Neural cell (in vitro differentiated cells): ENCODE measurements at regions not wholly inside any gene's neighbourhood (a gene's known extent, or its start where the extent isn't known, plus 50 kb on each side); places are given as distances from the start of the nearest gene placed in this dataset.

Source experiments
- H2AFZ ChIP-seq: fragments of 200-600, 300-800 bp; sonication (generic), shearing (Covaris generic); 2 replicates; pipeline ENCODE4 v1.6.0; 2014; ENCODE audit warnings: low read depth, mild to moderate bottlenecking, antibody characterized with exemption, low read length, moderate library complexity
- H3F3A ChIP-seq: fragments of 200-600 bp; shearing (Covaris generic); 2 replicates; pipeline ENCODE4 v1.6.1; 2016; ENCODE audit warnings: mild to moderate bottlenecking, moderate library complexity, mixed read lengths, antibody characterized with exemption, low read length; ENCODE audit not compliant: insufficient read depth, poor library complexity, severe bottlenecking
- H3K27ac ChIP-seq: fragments of 200-600, 300-800 bp; sonication (generic), shearing (Covaris generic); 2 replicates; pipeline ENCODE4 v1.5.1; 2014; ENCODE audit warnings: mild to moderate bottlenecking, low read length, moderate library complexity
- H3K27me3 ChIP-seq: fragments of 300-800, 200-600 bp; sonication (generic), shearing (Covaris generic); 2 replicates; pipeline ENCODE4 v1.6.0; 2014; ENCODE audit warnings: mild to moderate bottlenecking, low read depth, low read length, moderate library complexity; ENCODE audit not compliant: insufficient read depth
- H3K36me3 ChIP-seq: fragments of 300-800, 200-600 bp; sonication (generic), shearing (Covaris generic); 2 replicates; pipeline ENCODE4 v1.5.1; 2014; ENCODE audit warnings: mild to moderate bottlenecking, antibody characterized with exemption, low read length, moderate library complexity; ENCODE audit not compliant: insufficient read depth
- H3K4me2 ChIP-seq: fragments of 300-800, 200-600 bp; sonication (generic), shearing (Covaris generic); 2 replicates; pipeline ENCODE4 v1.6.0; 2014; ENCODE audit warnings: mild to moderate bottlenecking, low read length
- H3K4me3 ChIP-seq: fragments of 300-800, 200-600 bp; sonication (generic), shearing (Covaris generic); 2 replicates; pipeline ENCODE4 v1.5.1; 2014; ENCODE audit warnings: mild to moderate bottlenecking, low read length, moderate library complexity
- H3K79me2 ChIP-seq: fragments of 200-600 bp; shearing (Covaris generic); replicated peaks from 2 replicates; pipeline ENCODE4 v1.6.0; 2014; ENCODE audit warnings: mild to moderate bottlenecking, low read length, moderate library complexity; ENCODE audit not compliant: insufficient read depth
- H3K9ac ChIP-seq: fragments of 300-800, 200-600 bp; sonication (generic), shearing (Covaris generic); 2 replicates; pipeline ENCODE4 v1.6.1; 2016; ENCODE audit warnings: mild to moderate bottlenecking, low read length, mixed read lengths
- H3K9me2 ChIP-seq: fragments of 200-600 bp; shearing (Covaris generic); 2 replicates; pipeline ENCODE4 v1.6.1; 2016; ENCODE audit warnings: mild to moderate bottlenecking, low read length, mixed read lengths; ENCODE audit not compliant: insufficient read depth
- H3K9me3 ChIP-seq: fragments of 200-600, 300-800 bp; sonication (generic), shearing (Covaris generic); 2 replicates; pipeline ENCODE4 v1.6.1; 2016; ENCODE audit warnings: mild to moderate bottlenecking, mixed run types, low read length, moderate library complexity, mixed read lengths
- H4K20me1 ChIP-seq: fragments of 200-600 bp; shearing (Covaris generic); 2 replicates; pipeline ENCODE4 v1.6.1; 2016; ENCODE audit warnings: mild to moderate bottlenecking, mixed run types; ENCODE audit not compliant: insufficient read depth
- EP300 ChIP-seq: fragments of 450-650 bp; conservative IDR thresholded peaks from 2 replicates; pipeline ENCODE4 v1.6.1; 2014; ENCODE audit warnings: antibody characterized with exemption, mild to moderate bottlenecking, moderate library complexity; ENCODE audit not compliant: poor library complexity, severe bottlenecking
- EZH2 ChIP-seq: fragments of 200-600, 300-800 bp; shearing (Covaris generic), sonication (generic); IDR thresholded peaks from 2 replicates; pipeline ENCODE4 v1.6.1; 2014; ENCODE audit warnings: antibody characterized with exemption, low read length, borderline replicate concordance, mild to moderate bottlenecking; ENCODE audit not compliant: insufficient read depth, poor library complexity, severe bottlenecking
- MXI1 ChIP-seq: fragments of 450-650 bp; conservative IDR thresholded peaks from 2 replicates; pipeline ENCODE4 v1.6.1; 2014; ENCODE audit warnings: antibody characterized with exemption, mild to moderate bottlenecking; ENCODE audit not compliant: poor library complexity, severe bottlenecking
- POLR2AphosphoS5 ChIP-seq: IDR thresholded peaks from 2 replicates; pipeline ENCODE4 v1.6.1; 2012
- RAD21 ChIP-seq: fragments of 450-650 bp; conservative IDR thresholded peaks from 2 replicates; pipeline ENCODE4 v1.6.1; 2014; ENCODE audit warnings: antibody characterized with exemption, mild to moderate bottlenecking, moderate library complexity
- SMC3 ChIP-seq: fragments of 450-650 bp; conservative IDR thresholded peaks from 2 replicates; pipeline ENCODE4 v1.6.1; 2014; ENCODE audit warnings: antibody characterized with exemption, mild to moderate bottlenecking, moderate library complexity; ENCODE audit not compliant: poor library complexity
- TAF1 ChIP-seq: IDR thresholded peaks from 2 replicates; pipeline ENCODE4 v1.6.1; 2012; ENCODE audit warnings: low read depth
- TF ChIP-seq, protein P1 (sequence below): IDR thresholded peaks from 2 replicates; pipeline ENCODE4 v1.6.1; 2012; ENCODE audit warnings: borderline replicate concordance
- TF ChIP-seq, protein P2 (sequence below): fragments of 450-650 bp; IDR thresholded peaks from 2 replicates; pipeline ENCODE4 v1.5.1; 2014; ENCODE audit warnings: antibody characterized with exemption, mild to moderate bottlenecking, moderate library complexity; ENCODE audit not compliant: poor library complexity, severe bottlenecking

DNA sequence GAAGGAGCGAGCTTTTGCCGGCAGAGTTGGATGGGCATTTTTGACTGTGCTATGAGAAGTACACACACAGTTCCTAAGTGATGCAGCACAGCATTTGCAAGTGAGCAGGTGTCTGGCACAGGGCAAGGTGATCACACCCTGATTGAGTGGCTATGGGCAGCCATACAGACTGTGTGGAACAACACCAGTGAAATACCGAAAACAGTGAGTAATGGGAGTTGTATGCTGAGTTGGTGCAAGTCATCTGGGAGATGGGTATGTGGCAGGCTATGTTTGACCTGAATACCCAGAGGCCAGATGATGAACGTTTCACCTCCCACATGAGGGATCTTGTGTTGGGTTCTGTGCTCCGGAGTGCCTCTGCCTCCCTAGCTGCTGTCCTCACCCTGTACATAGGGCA lies 53.5 kb upstream of the TIPARP start:
- Histone ChIP-seq H3K9ac (no peak overlapping the region), H3K79me2 (no peaks in the 10 kb centered on the region), H3K36me3 (no peaks in the 10 kb centered on the region), H4K20me1 (no peaks in the 10 kb centered on the region), H3K27ac (no peak overlapping the region), H3F3A (no peaks in the 10 kb centered on the region), H3K27me3 (no peaks in the 10 kb centered on the region), H3K9me2 (no peaks in the 10 kb centered on the region), H3K4me2 (no peak overlapping the region), H2AFZ (no peak overlapping the region), H3K4me3 (no peak overlapping the region), H3K9me3 (no peaks in the 10 kb centered on the region)
- no peak for TF ChIP-seq RAD21

- no peak overlapping the region for H3K27ac ChIP-seq
Measured at GRCh38 chr3:156620260-156620659, 54.1 kb upstream of the TIPARP start.

GRCh38 chr3:156619376-156619775 lies 55.0 kb upstream of the TIPARP start:
- Histone ChIP-seq H3K79me2 (no peaks in the 10 kb centered on the region), H3K27ac (no peak overlapping the region), H3K9me2 (no peaks in the 10 kb centered on the region), H3K4me3 (no peak overlapping the region), H4K20me1 (no peaks in the 10 kb centered on the region), H3K4me2 (no peak overlapping the region), H3F3A (no peaks in the 10 kb centered on the region), H3K9ac (no peak overlapping the region), H3K27me3 (no peaks in the 10 kb centered on the region), H2AFZ (no peak overlapping the region), H3K9me3 (no peaks in the 10 kb centered on the region), H3K36me3 (no peaks in the 10 kb centered on the region)
- no peak for TF ChIP-seq SMC3
- no peak for TF ChIP-seq POLR2AphosphoS5
- TF ChIP-seq RAD21 = no peak
- no peak for TF ChIP-seq EP300
- no peak for TF ChIP-seq TAF1
- TF ChIP-seq, protein P1, sequence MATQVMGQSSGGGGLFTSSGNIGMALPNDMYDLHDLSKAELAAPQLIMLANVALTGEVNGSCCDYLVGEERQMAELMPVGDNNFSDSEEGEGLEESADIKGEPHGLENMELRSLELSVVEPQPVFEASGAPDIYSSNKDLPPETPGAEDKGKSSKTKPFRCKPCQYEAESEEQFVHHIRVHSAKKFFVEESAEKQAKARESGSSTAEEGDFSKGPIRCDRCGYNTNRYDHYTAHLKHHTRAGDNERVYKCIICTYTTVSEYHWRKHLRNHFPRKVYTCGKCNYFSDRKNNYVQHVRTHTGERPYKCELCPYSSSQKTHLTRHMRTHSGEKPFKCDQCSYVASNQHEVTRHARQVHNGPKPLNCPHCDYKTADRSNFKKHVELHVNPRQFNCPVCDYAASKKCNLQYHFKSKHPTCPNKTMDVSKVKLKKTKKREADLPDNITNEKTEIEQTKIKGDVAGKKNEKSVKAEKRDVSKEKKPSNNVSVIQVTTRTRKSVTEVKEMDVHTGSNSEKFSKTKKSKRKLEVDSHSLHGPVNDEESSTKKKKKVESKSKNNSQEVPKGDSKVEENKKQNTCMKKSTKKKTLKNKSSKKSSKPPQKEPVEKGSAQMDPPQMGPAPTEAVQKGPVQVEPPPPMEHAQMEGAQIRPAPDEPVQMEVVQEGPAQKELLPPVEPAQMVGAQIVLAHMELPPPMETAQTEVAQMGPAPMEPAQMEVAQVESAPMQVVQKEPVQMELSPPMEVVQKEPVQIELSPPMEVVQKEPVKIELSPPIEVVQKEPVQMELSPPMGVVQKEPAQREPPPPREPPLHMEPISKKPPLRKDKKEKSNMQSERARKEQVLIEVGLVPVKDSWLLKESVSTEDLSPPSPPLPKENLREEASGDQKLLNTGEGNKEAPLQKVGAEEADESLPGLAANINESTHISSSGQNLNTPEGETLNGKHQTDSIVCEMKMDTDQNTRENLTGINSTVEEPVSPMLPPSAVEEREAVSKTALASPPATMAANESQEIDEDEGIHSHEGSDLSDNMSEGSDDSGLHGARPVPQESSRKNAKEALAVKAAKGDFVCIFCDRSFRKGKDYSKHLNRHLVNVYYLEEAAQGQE = no peak

More at GRCh38 chr3:156620260-156620659, 54.1 kb upstream of the TIPARP start:
- Histone ChIP-seq H3K9ac (no peak overlapping the region), H3K27me3 (no peaks in the 10 kb centered on the region), H4K20me1 (no peaks in the 10 kb centered on the region), H3K4me3 (no peak overlapping the region), H3K36me3 (no peaks in the 10 kb centered on the region), H3K4me2 (no peak overlapping the region), H2AFZ (no peak overlapping the region), H3K9me3 (no peaks in the 10 kb centered on the region), H3F3A (no peaks in the 10 kb centered on the region), H3K9me2 (no peaks in the 10 kb centered on the region), H3K79me2 (no peaks in the 10 kb centered on the region)
- TF ChIP-seq RAD21 (no peak), MXI1 (no peak), EZH2 (no peak), EP300 (no peak), SMC3 (no peak), POLR2AphosphoS5 (no peak), TAF1 (no peak)
- TF ChIP-seq, protein P1 = no peak
- TF ChIP-seq, protein P2, sequence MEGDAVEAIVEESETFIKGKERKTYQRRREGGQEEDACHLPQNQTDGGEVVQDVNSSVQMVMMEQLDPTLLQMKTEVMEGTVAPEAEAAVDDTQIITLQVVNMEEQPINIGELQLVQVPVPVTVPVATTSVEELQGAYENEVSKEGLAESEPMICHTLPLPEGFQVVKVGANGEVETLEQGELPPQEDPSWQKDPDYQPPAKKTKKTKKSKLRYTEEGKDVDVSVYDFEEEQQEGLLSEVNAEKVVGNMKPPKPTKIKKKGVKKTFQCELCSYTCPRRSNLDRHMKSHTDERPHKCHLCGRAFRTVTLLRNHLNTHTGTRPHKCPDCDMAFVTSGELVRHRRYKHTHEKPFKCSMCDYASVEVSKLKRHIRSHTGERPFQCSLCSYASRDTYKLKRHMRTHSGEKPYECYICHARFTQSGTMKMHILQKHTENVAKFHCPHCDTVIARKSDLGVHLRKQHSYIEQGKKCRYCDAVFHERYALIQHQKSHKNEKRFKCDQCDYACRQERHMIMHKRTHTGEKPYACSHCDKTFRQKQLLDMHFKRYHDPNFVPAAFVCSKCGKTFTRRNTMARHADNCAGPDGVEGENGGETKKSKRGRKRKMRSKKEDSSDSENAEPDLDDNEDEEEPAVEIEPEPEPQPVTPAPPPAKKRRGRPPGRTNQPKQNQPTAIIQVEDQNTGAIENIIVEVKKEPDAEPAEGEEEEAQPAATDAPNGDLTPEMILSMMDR = no peak
